ENCODE measurements at regions not wholly inside any gene's neighbourhood (a gene's known extent, or its start where the extent isn't known, plus 50 kb on each side); places are given as distances from the start of the nearest gene placed in this dataset.
"Not testable (repeated sequence)": the region's sequence is repeated elsewhere in the genome, so short reads cannot be mapped to it uniquely, and the experiment has no call there.

DNA sequence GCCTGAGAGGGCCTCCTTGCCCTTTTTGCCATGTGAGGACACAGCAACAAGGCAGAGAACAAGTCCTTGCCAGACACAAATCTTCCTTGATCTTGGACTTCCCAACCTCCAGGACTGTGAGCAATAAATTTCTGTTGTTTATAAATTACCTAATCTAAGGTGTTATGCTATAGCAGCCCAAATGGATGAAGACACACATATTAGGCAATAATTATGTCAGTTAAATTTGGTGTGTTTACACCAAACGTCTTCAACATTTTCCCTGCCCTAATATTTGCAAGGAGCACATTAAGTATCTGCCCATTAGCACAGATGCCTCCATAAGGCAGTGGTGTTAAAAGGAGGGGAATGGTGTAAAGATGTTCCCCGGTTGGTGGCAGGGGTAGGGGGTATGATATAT, 94.8 kb downstream of the ETS2 start:
- POLR2A ChIA-PET: no interaction called here
- TF ChIP-seq, protein P1, sequence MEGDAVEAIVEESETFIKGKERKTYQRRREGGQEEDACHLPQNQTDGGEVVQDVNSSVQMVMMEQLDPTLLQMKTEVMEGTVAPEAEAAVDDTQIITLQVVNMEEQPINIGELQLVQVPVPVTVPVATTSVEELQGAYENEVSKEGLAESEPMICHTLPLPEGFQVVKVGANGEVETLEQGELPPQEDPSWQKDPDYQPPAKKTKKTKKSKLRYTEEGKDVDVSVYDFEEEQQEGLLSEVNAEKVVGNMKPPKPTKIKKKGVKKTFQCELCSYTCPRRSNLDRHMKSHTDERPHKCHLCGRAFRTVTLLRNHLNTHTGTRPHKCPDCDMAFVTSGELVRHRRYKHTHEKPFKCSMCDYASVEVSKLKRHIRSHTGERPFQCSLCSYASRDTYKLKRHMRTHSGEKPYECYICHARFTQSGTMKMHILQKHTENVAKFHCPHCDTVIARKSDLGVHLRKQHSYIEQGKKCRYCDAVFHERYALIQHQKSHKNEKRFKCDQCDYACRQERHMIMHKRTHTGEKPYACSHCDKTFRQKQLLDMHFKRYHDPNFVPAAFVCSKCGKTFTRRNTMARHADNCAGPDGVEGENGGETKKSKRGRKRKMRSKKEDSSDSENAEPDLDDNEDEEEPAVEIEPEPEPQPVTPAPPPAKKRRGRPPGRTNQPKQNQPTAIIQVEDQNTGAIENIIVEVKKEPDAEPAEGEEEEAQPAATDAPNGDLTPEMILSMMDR (IDR thresholded peaks at IDR 0.05; ENCODE audit: insufficient read depth, low read depth, low read length): no peak
- DNase-seq (ENCODE audit: low read depth): no peak
- no peak overlapping the region for H3K4me3 ChIP-seq (ENCODE audit: low read depth, low read length)
- no peaks in the 10 kb centered on the region for H3K27me3 ChIP-seq (ENCODE audit: control insufficient read depth, insufficient read depth, low read length)
- CTCF ChIA-PET: no interaction called here
- no peaks in the 10 kb centered on the region for H3K36me3 ChIP-seq (ENCODE audit: control insufficient read depth, insufficient read depth, low read length)

DNA sequence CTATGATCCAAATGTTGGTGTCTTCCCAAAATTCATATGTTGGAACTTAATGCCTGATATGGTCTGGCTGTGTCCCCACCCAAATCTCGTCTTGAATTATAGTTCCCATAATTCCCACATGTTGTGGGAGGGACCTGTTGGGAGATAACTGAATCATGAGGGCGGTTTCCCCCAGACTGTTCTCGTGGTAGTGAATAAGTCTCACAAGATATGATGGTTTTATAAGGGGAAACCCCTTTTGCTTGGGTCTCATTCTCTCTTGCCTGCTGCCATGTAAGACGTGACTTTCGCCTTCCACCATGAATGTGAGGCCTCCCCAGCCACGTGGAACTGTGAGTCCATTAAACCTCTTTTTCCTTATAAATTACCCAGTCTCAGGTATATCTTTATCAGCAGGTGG, 94.3 kb downstream of the ETS2 start:
- H3K27me3 ChIP-seq (ENCODE audit: control insufficient read depth, insufficient read depth, low read length); CTCF ChIA-PET; DNase-seq (ENCODE audit: low read depth); H3K4me3 ChIP-seq (ENCODE audit: low read depth, low read length); H3K36me3 ChIP-seq (ENCODE audit: control insufficient read depth, insufficient read depth, low read length); POLR2A ChIA-PET: not testable (repeated sequence)

DNA sequence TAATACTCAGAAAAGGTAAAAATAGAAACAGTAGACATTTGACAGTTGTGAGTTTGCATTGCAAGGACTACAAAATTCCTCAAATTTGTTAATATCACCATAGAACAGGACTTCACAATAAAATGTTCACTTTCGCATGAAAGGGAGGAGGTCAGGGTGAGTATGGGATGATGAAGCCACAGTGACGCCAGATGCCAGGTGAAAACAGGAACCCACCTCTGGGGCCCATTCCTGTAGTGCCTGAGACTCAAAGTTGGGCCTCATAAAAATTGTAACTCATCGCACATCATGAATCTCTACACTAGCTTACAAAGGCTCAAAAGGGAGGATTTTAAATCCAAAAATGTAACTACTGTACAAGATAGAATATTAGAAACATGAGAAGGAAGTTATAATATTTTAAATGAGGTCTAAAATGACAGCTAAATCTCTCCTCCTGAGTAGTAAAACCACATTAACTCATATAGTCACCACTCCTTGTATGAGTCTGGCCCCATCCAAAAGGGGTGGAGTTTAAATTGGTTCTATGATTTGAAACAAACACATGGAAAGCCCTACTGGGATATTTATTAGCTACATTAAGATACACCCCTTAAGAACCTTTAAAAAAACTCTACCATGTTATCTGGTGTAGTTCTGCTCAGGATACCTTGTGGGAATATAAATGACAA, 93.7 kb downstream of the ETS2 start:
- ChIA-PET CTCF (interaction anchor here (0.8 kb wide), 1 partner anchor 11 kb away, joined by 3 read pairs; no protein-coding TSS in a partner anchor), POLR2A (no interaction called here)
- H3K27me3 ChIP-seq (ENCODE audit: control insufficient read depth, insufficient read depth, low read length): no peaks in the 10 kb centered on the region
- no peak overlapping the region for H3K4me3 ChIP-seq (ENCODE audit: low read depth, low read length)
- TF ChIP-seq, protein P1 (IDR thresholded peaks at IDR 0.05; ENCODE audit: insufficient read depth, low read depth, low read length): no peak
- DNase-seq (ENCODE audit: low read depth): no peak
- H3K36me3 ChIP-seq (ENCODE audit: control insufficient read depth, insufficient read depth, low read length): no peaks in the 10 kb centered on the region

DNA sequence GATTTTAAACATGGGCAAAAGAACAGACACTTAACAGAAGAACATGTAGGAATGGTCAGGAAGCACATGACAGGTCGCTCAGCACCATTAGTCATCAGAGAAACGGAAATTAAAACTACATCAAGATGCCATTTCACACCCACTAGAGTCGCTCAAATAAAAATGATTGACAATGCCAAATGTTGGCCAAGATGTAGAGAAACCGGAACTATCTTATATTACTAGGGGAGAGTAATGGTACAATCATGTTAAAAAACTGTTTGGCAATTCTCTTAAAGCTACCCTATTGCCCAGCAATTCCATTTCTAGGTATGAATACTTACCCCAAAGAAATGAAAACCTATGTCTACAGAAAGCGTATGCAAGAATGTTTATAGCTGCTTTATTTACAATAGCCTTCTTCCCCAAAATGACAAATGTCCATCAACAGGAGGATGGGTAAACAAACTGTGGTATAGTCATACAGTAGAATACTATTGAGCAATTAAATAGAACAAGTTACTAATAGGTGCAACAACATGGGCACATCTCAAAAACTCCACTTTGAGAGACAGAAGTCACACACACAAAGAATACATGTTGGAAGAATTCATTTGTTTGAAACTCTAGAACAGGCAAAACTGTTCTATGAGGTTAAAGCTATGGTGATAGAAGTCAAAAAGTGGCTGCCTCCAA, 92.8 kb downstream of the ETS2 start:
- DNase-seq (ENCODE audit: low read depth): no peak
- ChIA-PET POLR2A (no interaction called here), CTCF (interaction anchor here (0.8 kb wide), 1 partner anchor 10 kb away, joined by 3 read pairs; no protein-coding TSS in a partner anchor)
- Histone ChIP-seq H3K27me3 (ENCODE audit: control insufficient read depth, insufficient read depth, low read length) (no peaks in the 10 kb centered on the region), H3K4me3 (ENCODE audit: low read depth, low read length) (no peak overlapping the region), H3K36me3 (ENCODE audit: control insufficient read depth, insufficient read depth, low read length) (no peaks in the 10 kb centered on the region)
- TF ChIP-seq, protein P1 (IDR thresholded peaks at IDR 0.05; ENCODE audit: insufficient read depth, low read depth, low read length): no peak

DNA sequence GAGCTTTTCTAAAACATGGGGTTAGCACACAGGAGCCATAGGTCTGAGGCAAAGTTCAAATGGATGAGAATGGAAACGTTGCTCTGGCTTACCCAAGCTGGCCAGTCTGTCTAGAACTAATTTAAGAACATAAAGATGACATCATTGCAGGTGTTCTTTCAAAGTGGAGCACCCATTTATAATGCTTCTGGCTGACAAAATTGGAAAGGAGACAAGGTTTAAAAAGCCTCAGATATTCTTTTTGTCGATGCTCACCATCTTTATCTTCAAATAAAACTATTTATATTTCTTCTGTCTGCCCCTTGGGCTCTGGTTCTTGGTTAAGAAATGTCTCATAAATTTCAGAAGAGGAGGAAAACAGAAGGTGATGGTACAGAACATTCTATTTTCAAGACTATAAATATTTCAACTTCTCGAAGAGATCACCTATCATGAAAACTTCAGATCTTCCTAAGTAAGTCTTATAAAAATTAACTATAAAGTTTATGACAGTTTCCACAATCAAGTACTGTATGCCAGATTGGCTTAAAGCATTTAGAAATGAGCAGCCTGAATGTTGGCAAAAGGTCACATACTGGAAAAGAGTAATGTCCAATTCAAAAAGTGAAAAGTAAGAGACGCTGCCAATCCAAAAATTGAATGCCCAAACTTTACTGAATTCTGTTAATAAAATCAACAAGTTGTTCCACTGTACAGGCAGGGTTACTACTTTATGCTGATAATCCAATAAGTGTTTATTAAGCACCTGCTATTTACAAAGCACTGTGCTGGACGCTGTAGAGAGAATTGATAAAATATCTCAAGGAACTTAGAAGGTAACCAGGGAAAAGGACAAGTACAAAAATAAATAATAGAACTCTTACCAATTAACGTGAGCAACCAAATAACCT, 92.0 kb downstream of the ETS2 start:
- Histone ChIP-seq H3K36me3 (ENCODE audit: control insufficient read depth, insufficient read depth, low read length) (no peaks in the 10 kb centered on the region), H3K4me3 (ENCODE audit: low read depth, low read length) (no peak overlapping the region), H3K27me3 (ENCODE audit: control insufficient read depth, insufficient read depth, low read length) (no peaks in the 10 kb centered on the region)
- DNase-seq (ENCODE audit: low read depth): no peak
- CTCF ChIA-PET: no interaction called here
- TF ChIP-seq, protein P1 (IDR thresholded peaks at IDR 0.05; ENCODE audit: insufficient read depth, low read depth, low read length): no peak
- POLR2A ChIA-PET: no interaction called here
